OCI-LY1 (cell line): ENCODE measurements at regions not wholly inside any gene's neighbourhood (a gene's known extent, or its start where the extent isn't known, plus 50 kb on each side); places are given as distances from the start of the nearest gene placed in this dataset.

Experiments used
- H2AFZ ChIP-seq: fragments of 200-600 bp; sonication (generic), shearing (Covaris generic); 2 replicates; pipeline ENCODE4 v1.6.0; 2014; ENCODE audit warnings: antibody characterized with exemption, mild to moderate bottlenecking, low read length
- H3F3A ChIP-seq: fragments of 200-600 bp; sonication (generic), shearing (Covaris generic); 2 replicates; pipeline ENCODE4 v1.6.0; 2014; ENCODE audit warnings: mild to moderate bottlenecking, antibody characterized with exemption, low read length, moderate library complexity; ENCODE audit not compliant: insufficient read depth
- H3K27ac ChIP-seq: fragments of 200-600 bp; sonication (generic); 2 replicates; pipeline ENCODE4 v1.5.1; 2014; ENCODE audit warnings: low read length, mixed run types, mild to moderate bottlenecking, low read depth; ENCODE audit not compliant: poor library complexity, severe bottlenecking
- H3K27me3 ChIP-seq: fragments of 200-600 bp; sonication (generic); 2 replicates; pipeline ENCODE4 v1.6.0; 2014; ENCODE audit warnings: antibody characterized with exemption, mild to moderate bottlenecking, low read length, moderate library complexity; ENCODE audit not compliant: insufficient read depth
- H3K36me3 ChIP-seq: fragments of 200-600 bp; sonication (generic); 2 replicates; pipeline ENCODE4 v1.6.1; 2014; ENCODE audit warnings: mild to moderate bottlenecking, antibody characterized with exemption, low read length, moderate library complexity, mixed read lengths; ENCODE audit not compliant: insufficient read depth
- H3K4me1 ChIP-seq: fragments of 200-600 bp; sonication (generic); 2 replicates; pipeline ENCODE4 v1.5.1; 2014; ENCODE audit warnings: mild to moderate bottlenecking, low read length, moderate library complexity; ENCODE audit not compliant: insufficient read depth, severe bottlenecking
- H3K4me2 ChIP-seq: fragments of 200-600 bp; sonication (generic), shearing (Covaris generic); 2 replicates; pipeline ENCODE4 v1.6.1; 2014; ENCODE audit warnings: low read length
- H3K4me3 ChIP-seq: fragments of 200-600 bp; sonication (generic); 2 replicates; pipeline ENCODE4 v1.5.1; 2014; ENCODE audit warnings: low read length, low read depth, mild to moderate bottlenecking, mixed read lengths; ENCODE audit not compliant: poor library complexity, severe bottlenecking
- H3K79me2 ChIP-seq: fragments of 200-600 bp; shearing (Covaris generic); 2 replicates; pipeline ENCODE4 v1.6.1; 2016; ENCODE audit warnings: mixed run types, low read length, mixed read lengths; ENCODE audit not compliant: insufficient read depth
- H3K9ac ChIP-seq: fragments of 200-600 bp; sonication (generic), shearing (Covaris generic); 2 replicates; pipeline ENCODE4 v1.6.1; 2014; ENCODE audit warnings: mild to moderate bottlenecking, low read length, mixed read lengths
- H3K9me2 ChIP-seq: fragments of 200-600 bp; sonication (generic), shearing (Covaris generic); 2 replicates; pipeline ENCODE4 v1.6.1; 2014; ENCODE audit warnings: low read depth, mild to moderate bottlenecking, low read length, mixed read lengths
- H3K9me3 ChIP-seq: fragments of 200-600 bp; shearing (Covaris generic); 2 replicates; pipeline ENCODE4 v1.6.1; 2014; ENCODE audit warnings: low read length, mixed read lengths
- H4K20me1 ChIP-seq: fragments of 200-600 bp; sonication (generic), shearing (Covaris generic); 2 replicates; pipeline ENCODE4 v1.6.0; 2016; ENCODE audit warnings: mild to moderate bottlenecking, low read length; ENCODE audit not compliant: insufficient read depth
- CTCF ChIP-seq: fragments of 200-600 bp; sonication (generic), shearing (Covaris generic); IDR thresholded peaks from 2 replicates; pipeline ENCODE4 v1.5.1; 2017; ENCODE audit warnings: mild to moderate bottlenecking, antibody characterized with exemption, low read length, moderate library complexity, mixed read lengths
- EZH2 ChIP-seq: fragments of 200-600 bp; sonication (generic), shearing (Covaris generic); IDR thresholded peaks from 2 replicates; pipeline ENCODE4 v1.8.0; 2017; ENCODE audit warnings: borderline replicate concordance, mixed run types, mild to moderate bottlenecking, antibody characterized with exemption, low read length, moderate library complexity, mixed read lengths

DNA sequence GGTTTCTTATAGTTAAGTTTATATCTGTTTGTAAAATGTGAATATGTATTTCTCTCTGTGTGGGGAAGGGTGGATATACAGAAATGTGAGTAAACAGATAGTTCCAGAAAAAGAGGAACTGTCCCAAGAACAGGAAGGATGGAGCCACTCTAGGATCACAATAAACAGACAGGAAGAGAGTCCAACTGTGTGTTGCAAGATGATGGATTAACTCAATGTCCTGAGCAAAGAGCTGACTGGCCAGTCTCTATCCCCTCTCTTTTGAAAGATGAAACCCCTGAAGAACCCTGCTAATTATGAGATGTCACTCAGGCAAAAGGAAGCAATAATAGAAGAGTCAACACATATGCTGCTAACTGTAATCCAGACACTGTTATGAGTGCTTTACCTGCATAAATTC, 202.7 kb downstream of the SEMA6A start:
- Histone ChIP-seq H3K79me2 (no peaks in the 10 kb centered on the region), H3K9ac (no peak overlapping the region), H3K36me3 (no peaks in the 10 kb centered on the region), H4K20me1 (no peaks in the 10 kb centered on the region), H2AFZ (no peak overlapping the region), H3K4me3 (no peak overlapping the region), H3K27ac (no peak overlapping the region), H3K9me2 (no peaks in the 10 kb centered on the region), H3K9me3 (no peaks in the 10 kb centered on the region), H3K4me2 (no peak overlapping the region), H3F3A (0 out of 2 replicates have a peak, but pooled peaks cover 5% of the 10 kb centered on the region), H3K4me1 (peaks cover 12% of the 10 kb centered on the region), H3K27me3 (no peaks in the 10 kb centered on the region)
- TF ChIP-seq EZH2, result no peak
- TF ChIP-seq CTCF, result no peak

DNA sequence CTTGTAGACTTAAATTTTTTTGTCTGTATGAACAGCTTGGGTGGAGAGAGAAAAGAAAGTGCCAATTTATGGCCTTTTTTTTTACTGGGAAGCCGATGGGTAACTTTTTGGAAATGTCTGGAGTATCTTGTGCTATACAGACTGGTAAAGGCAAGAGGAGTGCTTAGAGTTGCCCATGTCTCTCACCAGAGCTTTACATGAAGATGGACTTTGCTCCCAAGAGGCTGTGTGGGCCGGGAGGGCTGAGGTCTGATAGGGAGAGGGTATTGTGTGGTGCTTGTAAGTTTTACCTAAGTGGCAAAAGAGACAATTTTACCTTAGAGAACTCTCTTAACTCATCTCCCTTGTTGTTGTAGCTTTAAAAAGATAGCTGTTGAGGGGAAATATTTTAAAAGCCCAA, 203.2 kb downstream of the SEMA6A start:
- H3K4me3 ChIP-seq, result no peak overlapping the region
- no peaks in the 10 kb centered on the region for H3K9me2 ChIP-seq
- H3K9ac ChIP-seq, result no peak overlapping the region
- H3F3A ChIP-seq, result 0 out of 2 replicates have a peak, but pooled peaks cover 5% of the 10 kb centered on the region
- no peak overlapping the region for H3K27ac ChIP-seq
- no peak overlapping the region for H3K4me2 ChIP-seq
- H4K20me1 ChIP-seq, result no peaks in the 10 kb centered on the region
- no peaks in the 10 kb centered on the region for H3K9me3 ChIP-seq
- H3K36me3 ChIP-seq, result no peaks in the 10 kb centered on the region
- H3K27me3 ChIP-seq, result no peaks in the 10 kb centered on the region
- H3K4me1 ChIP-seq, result peaks cover 12% of the 10 kb centered on the region
- H2AFZ ChIP-seq, result no peak overlapping the region
- no peaks in the 10 kb centered on the region for H3K79me2 ChIP-seq
- no peak for TF ChIP-seq CTCF
- TF ChIP-seq EZH2, result no peak

DNA sequence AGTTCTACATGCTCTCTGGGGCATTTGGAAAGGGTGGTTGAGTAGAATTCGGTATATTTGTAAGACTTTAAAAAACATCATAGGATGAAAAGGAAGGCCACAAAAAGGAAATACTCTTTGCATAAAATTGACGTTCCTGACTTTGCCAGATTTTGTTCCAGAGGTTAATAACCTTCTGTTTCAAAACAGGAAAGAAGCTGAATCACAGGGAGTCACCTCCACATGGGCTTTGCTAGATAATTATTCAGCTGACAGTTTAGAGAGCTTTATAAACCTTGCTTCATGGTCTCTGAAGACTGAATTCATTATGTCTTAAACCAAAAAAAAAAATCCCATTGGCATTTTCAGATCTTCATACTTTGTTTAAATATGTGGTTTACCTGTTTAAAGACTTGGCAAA, 203.7 kb downstream of the SEMA6A start:
- Histone ChIP-seq H3K4me1 (peaks cover 12% of the 10 kb centered on the region), H3K9ac (no peak overlapping the region), H3K27ac (no peak overlapping the region), H3K9me3 (no peaks in the 10 kb centered on the region), H3K4me3 (no peak overlapping the region), H3F3A (0 out of 2 replicates have a peak, but pooled peaks cover 5% of the 10 kb centered on the region), H3K79me2 (no peaks in the 10 kb centered on the region), H3K27me3 (no peaks in the 10 kb centered on the region), H4K20me1 (no peaks in the 10 kb centered on the region), H2AFZ (no peak overlapping the region), H3K9me2 (no peaks in the 10 kb centered on the region), H3K36me3 (no peaks in the 10 kb centered on the region), H3K4me2 (no peak overlapping the region)
- TF ChIP-seq CTCF (no peak), EZH2 (no peak)
